Naive B cell (primary cell): ENCODE measurements at regions not wholly inside any gene's neighbourhood (a gene's known extent, or its start where the extent isn't known, plus 50 kb on each side); places are given as distances from the start of the nearest gene placed in this dataset.

Experiments
- ATAC-seq, 2 donors: fragments of 150-1000 bp; cut with Tn5 transposase; 2 replicates each; pipeline ENCODE4 v1.10.0; 2021; ENCODE audit warnings: low read depth in 2 of 2, mild to moderate bottlenecking in 2 of 2, moderate library complexity in 2 of 2
- DNase-seq: peaks from one replicate; pipeline ENCODE4 v3.0.0; 2022
- H3K27ac Mint-ChIP-seq, 6 donors: one replicate each; pipeline ENCODE4 v1.8.0; 2020 to 2022; ENCODE audit warnings: mild to moderate bottlenecking in 6 of 6, mixed read lengths in 6 of 6, moderate library complexity in 5 of 6, inconsistent platforms in 2 of 6
- H3K27me3 Mint-ChIP-seq, 3 donors: one replicate each; pipeline ENCODE4 v1.8.0; 2021 to 2022; ENCODE audit warnings: mixed read lengths in 3 of 3, mild to moderate bottlenecking in 1 of 3
- H3K36me3 Mint-ChIP-seq, 2 donors: one replicate each; pipeline ENCODE4 v1.8.0; 2020 to 2022; ENCODE audit warnings: mixed read lengths in 2 of 2, inconsistent platforms in 1 of 2, mild to moderate bottlenecking in 1 of 2
- H3K4me1 Mint-ChIP-seq, 3 donors: one replicate each; pipeline ENCODE4 v1.8.0; 2020 to 2022; ENCODE audit warnings: mixed read lengths in 3 of 3, inconsistent platforms in 1 of 3, mild to moderate bottlenecking in 1 of 3, moderate library complexity in 1 of 3
- H3K4me3 Mint-ChIP-seq, 8 donors: one replicate each; pipeline ENCODE4 v1.8.0; 2020 to 2022; ENCODE audit warnings: mild to moderate bottlenecking in 8 of 8, mixed read lengths in 8 of 8, moderate library complexity in 8 of 8, inconsistent platforms in 2 of 8
- H3K9me3 Mint-ChIP-seq, 7 donors: one replicate each; pipeline ENCODE4 v1.8.0; 2020 to 2022; ENCODE audit warnings: mixed read lengths in 7 of 7, mild to moderate bottlenecking in 5 of 7, inconsistent platforms in 2 of 7, moderate library complexity in 1 of 7

GRCh38 chr6:122026582-122027369 lies 372.7 kb upstream of the HSF2 start:
- Mint-ChIP-seq H3K4me1 (no peaks in the 10 kb centered on the region), H3K36me3 (no peaks in the 10 kb centered on the region), H3K27ac (no peak overlapping the region), H3K27me3 (peaks cover 0 to 7% (median 0%) of the 10 kb centered on the region in 3 donors), H3K4me3 (no peak overlapping the region), H3K9me3 (no peaks in the 10 kb centered on the region)
- no peak for DNase-seq
- no peak for ATAC-seq

GRCh38 chr6:122028933-122029522 lies 370.4 kb upstream of the HSF2 start:
- Mint-ChIP-seq H3K4me1 (no peaks in the 10 kb centered on the region), H3K27me3 (peaks cover 0 to 7% (median 0%) of the 10 kb centered on the region in 3 donors), H3K9me3 (no peaks in the 10 kb centered on the region), H3K4me3 (no peak overlapping the region), H3K36me3 (no peaks in the 10 kb centered on the region), H3K27ac (no peak overlapping the region)
- ATAC-seq (no peak), DNase-seq (no peak)

GRCh38 chr6:122033564-122034181 lies 365.8 kb upstream of the HSF2 start:
- H3K27me3 Mint-ChIP-seq: peaks cover 0 to 4% (median 0%) of the 10 kb centered on the region in 3 donors

GRCh38 chr6:122035173-122035572 lies 364.3 kb upstream of the HSF2 start:
- Mint-ChIP-seq H3K9me3 (peaks cover 0 to 3% (median 0%) of the 10 kb centered on the region in 7 donors), H3K4me3 (no peak overlapping the region), H3K36me3 (no peaks in the 10 kb centered on the region), H3K4me1 (no peaks in the 10 kb centered on the region), H3K27ac (no peak overlapping the region), H3K27me3 (no peaks in the 10 kb centered on the region)
- DNase-seq (no peak), ATAC-seq (no peak)

More at GRCh38 chr6:122033564-122034181, 365.8 kb upstream of the HSF2 start:
- no peak for ATAC-seq
- H3K27ac Mint-ChIP-seq: no peak overlapping the region
- H3K4me3 Mint-ChIP-seq: no peak overlapping the region
- H3K36me3 Mint-ChIP-seq: no peaks in the 10 kb centered on the region
- peaks cover 0 to 3% (median 0%) of the 10 kb centered on the region in 7 donors for H3K9me3 Mint-ChIP-seq
- H3K4me1 Mint-ChIP-seq: no peaks in the 10 kb centered on the region
- DNase-seq: no peak

- no peak for ATAC-seq
- Mint-ChIP-seq H3K27me3 (no peaks in the 10 kb centered on the region), H3K27ac (no peak overlapping the region), H3K4me1 (no peaks in the 10 kb centered on the region), H3K36me3 (no peaks in the 10 kb centered on the region), H3K4me3 (no peak overlapping the region), H3K9me3 (peaks cover 0 to 3% (median 0%) of the 10 kb centered on the region in 7 donors)
- DNase-seq: no peak
These were observed 359.2 kb upstream of the HSF2 start for GRCh38 chr6:122040261-122040660.

- ATAC-seq: no peak
- Mint-ChIP-seq H3K36me3 (no peaks in the 10 kb centered on the region), H3K4me3 (no peak overlapping the region), H3K9me3 (peaks cover 0 to 3% (median 0%) of the 10 kb centered on the region in 7 donors), H3K27me3 (no peaks in the 10 kb centered on the region), H3K27ac (peak overlapping the region in 1 of 6 donors; percentile 50), H3K4me1 (no peaks in the 10 kb centered on the region)
- no peak for DNase-seq
These were observed 357.1 kb upstream of the HSF2 start for GRCh38 chr6:122042380-122042779.

GRCh38 chr6:122042960-122043735 lies 356.3 kb upstream of the HSF2 start:
- no peak for DNase-seq

GRCh38 chr6:122048570-122048969 lies 350.9 kb upstream of the HSF2 start:
- no peaks in the 10 kb centered on the region for H3K9me3 Mint-ChIP-seq
- H3K27ac Mint-ChIP-seq: no peak overlapping the region
- no peak overlapping the region for H3K4me3 Mint-ChIP-seq
- DNase-seq: no peak
- no peaks in the 10 kb centered on the region for H3K36me3 Mint-ChIP-seq
- H3K4me1 Mint-ChIP-seq: no peaks in the 10 kb centered on the region
- ATAC-seq: no peak
- H3K27me3 Mint-ChIP-seq: no peaks in the 10 kb centered on the region

More at GRCh38 chr6:122042960-122043735, 356.3 kb upstream of the HSF2 start:
- Mint-ChIP-seq H3K9me3 (peaks cover 0 to 3% (median 0%) of the 10 kb centered on the region in 7 donors), H3K4me3 (no peak overlapping the region), H3K4me1 (no peaks in the 10 kb centered on the region), H3K36me3 (no peaks in the 10 kb centered on the region), H3K27me3 (no peaks in the 10 kb centered on the region), H3K27ac (no peak overlapping the region)
- ATAC-seq: no peak

- Mint-ChIP-seq H3K27me3 (no peaks in the 10 kb centered on the region), H3K36me3 (no peaks in the 10 kb centered on the region), H3K4me3 (no peak overlapping the region), H3K4me1 (no peaks in the 10 kb centered on the region), H3K9me3 (no peaks in the 10 kb centered on the region), H3K27ac (no peak overlapping the region)
- DNase-seq (no peak), ATAC-seq (no peak)
These were observed 350.1 kb upstream of the HSF2 start for GRCh38 chr6:122049341-122049740.

- H3K4me3 Mint-ChIP-seq: no peak overlapping the region
- H3K27ac Mint-ChIP-seq: no peak overlapping the region
- H3K4me1 Mint-ChIP-seq: no peaks in the 10 kb centered on the region
- H3K9me3 Mint-ChIP-seq: peaks cover 0 to 3% (median 0%) of the 10 kb centered on the region in 7 donors
- no peak for DNase-seq
- no peaks in the 10 kb centered on the region for H3K36me3 Mint-ChIP-seq
- no peak for ATAC-seq
- no peaks in the 10 kb centered on the region for H3K27me3 Mint-ChIP-seq
These were observed 349.2 kb upstream of the HSF2 start for GRCh38 chr6:122050242-122050755.

GRCh38 chr6:122052346-122052900 lies 347.0 kb upstream of the HSF2 start:
- DNase-seq (no peak), ATAC-seq (no peak)
- peaks cover 0 to 7% (median 0%) of the 10 kb centered on the region in 7 donors for H3K9me3 Mint-ChIP-seq
- H3K27me3 Mint-ChIP-seq: no peaks in the 10 kb centered on the region
- no peak overlapping the region for H3K4me3 Mint-ChIP-seq
- no peak overlapping the region for H3K27ac Mint-ChIP-seq
- H3K4me1 Mint-ChIP-seq: no peaks in the 10 kb centered on the region
- no peaks in the 10 kb centered on the region for H3K36me3 Mint-ChIP-seq

GRCh38 chr6:122059918-122060317 lies 339.5 kb upstream of the HSF2 start:
- H3K9me3 Mint-ChIP-seq: peaks cover 0 to 7% (median 0%) of the 10 kb centered on the region in 7 donors
- H3K27ac Mint-ChIP-seq: no peak overlapping the region
- DNase-seq (no peak), ATAC-seq (no peak)
- H3K4me1 Mint-ChIP-seq: no peaks in the 10 kb centered on the region
- no peaks in the 10 kb centered on the region for H3K36me3 Mint-ChIP-seq
- no peak overlapping the region for H3K4me3 Mint-ChIP-seq
- no peaks in the 10 kb centered on the region for H3K27me3 Mint-ChIP-seq

GRCh38 chr6:122061855-122062254 lies 337.6 kb upstream of the HSF2 start:
- Mint-ChIP-seq H3K9me3 (peaks cover 0 to 5% (median 0%) of the 10 kb centered on the region in 7 donors), H3K27me3 (no peaks in the 10 kb centered on the region), H3K36me3 (no peaks in the 10 kb centered on the region), H3K27ac (no peak overlapping the region), H3K4me3 (no peak overlapping the region), H3K4me1 (no peaks in the 10 kb centered on the region)
- ATAC-seq: no peak
- no peak for DNase-seq
